ENCODE measurements at regions not wholly inside any gene's neighbourhood (a gene's known extent, or its start where the extent isn't known, plus 50 kb on each side); places are given as distances from the start of the nearest gene placed in this dataset.

GRCh38 chr2:152894051-152894450 lies 175.6 kb downstream of the ARL6IP6 start:
- no peak overlapping the region for H2AFZ ChIP-seq

GRCh38 chr2:152890736-152891135 lies 172.3 kb downstream of the ARL6IP6 start:
- Histone ChIP-seq H3K27ac (no peak overlapping the region), H3K4me3 (ENCODE audit: low read depth, low read length) (no peak overlapping the region), H3K36me3 (ENCODE audit: control insufficient read depth, insufficient read depth, low read length) (no peaks in the 10 kb centered on the region), H3K4me2 (ENCODE audit: low read length) (no peak overlapping the region), H3K9ac (no peak overlapping the region), H2AFZ (no peak overlapping the region), H3K79me2 (no peaks in the 10 kb centered on the region), H3K4me1 (no peaks in the 10 kb centered on the region), H3K9me3 (ENCODE audit: control insufficient read depth, low read length) (no peaks in the 10 kb centered on the region), H3K27me3 (ENCODE audit: control insufficient read depth, insufficient read depth, low read length) (no peaks in the 10 kb centered on the region)
- no peak for TF ChIP-seq CTCF (IDR thresholded peaks at IDR 0.05)

More at GRCh38 chr2:152894051-152894450, 175.6 kb downstream of the ARL6IP6 start:
- TF ChIP-seq CTCF (IDR thresholded peaks at IDR 0.05), result no peak
- Histone ChIP-seq H3K4me1 (no peaks in the 10 kb centered on the region), H3K4me2 (ENCODE audit: low read length) (no peak overlapping the region), H3K9me3 (ENCODE audit: control insufficient read depth, low read length) (no peaks in the 10 kb centered on the region), H3K79me2 (no peaks in the 10 kb centered on the region), H3K27ac (no peak overlapping the region), H3K9ac (no peak overlapping the region), H3K4me3 (ENCODE audit: low read depth, low read length) (no peak overlapping the region), H3K36me3 (ENCODE audit: control insufficient read depth, insufficient read depth, low read length) (no peaks in the 10 kb centered on the region), H3K27me3 (ENCODE audit: control insufficient read depth, insufficient read depth, low read length) (no peaks in the 10 kb centered on the region)

- Histone ChIP-seq H3K79me2 (no peaks in the 10 kb centered on the region), H3K27ac (no peak overlapping the region), H3K27me3 (ENCODE audit: control insufficient read depth, insufficient read depth, low read length) (no peaks in the 10 kb centered on the region), H3K9me3 (ENCODE audit: control insufficient read depth, low read length) (no peaks in the 10 kb centered on the region), H3K36me3 (ENCODE audit: control insufficient read depth, insufficient read depth, low read length) (no peaks in the 10 kb centered on the region), H3K4me3 (ENCODE audit: low read depth, low read length) (no peak overlapping the region), H3K9ac (no peak overlapping the region), H3K4me2 (ENCODE audit: low read length) (no peak overlapping the region), H3K4me1 (no peaks in the 10 kb centered on the region), H2AFZ (no peak overlapping the region)
- no peak for TF ChIP-seq CTCF (IDR thresholded peaks at IDR 0.05)
Measured at GRCh38 chr2:152883951-152884487, 165.6 kb downstream of the ARL6IP6 start.

GRCh38 chr2:152881527-152881926 lies 163.1 kb downstream of the ARL6IP6 start:
- Histone ChIP-seq H3K4me1 (no peaks in the 10 kb centered on the region), H2AFZ (no peak overlapping the region), H3K27me3 (ENCODE audit: control insufficient read depth, insufficient read depth, low read length) (no peaks in the 10 kb centered on the region)

More at GRCh38 chr2:152881527-152881926, 163.1 kb downstream of the ARL6IP6 start:
- Histone ChIP-seq H3K4me3 (ENCODE audit: low read depth, low read length) (no peak overlapping the region), H3K79me2 (no peaks in the 10 kb centered on the region), H3K36me3 (ENCODE audit: control insufficient read depth, insufficient read depth, low read length) (no peaks in the 10 kb centered on the region), H3K4me2 (ENCODE audit: low read length) (no peak overlapping the region), H3K9ac (no peak overlapping the region), H3K9me3 (ENCODE audit: control insufficient read depth, low read length) (no peaks in the 10 kb centered on the region), H3K27ac (no peak overlapping the region)
- no peak for TF ChIP-seq CTCF (IDR thresholded peaks at IDR 0.05)

All from parathyroid adenoma (tissue), 2 donors.